Renal cortical epithelial cell (primary cell): ENCODE measurements at regions not wholly inside any gene's neighbourhood (a gene's known extent, or its start where the extent isn't known, plus 50 kb on each side); places are given as distances from the start of the nearest gene placed in this dataset.

Source experiments
- DNase-seq: peaks from one replicate; pipeline ENCODE4 v3.0.0-alpha.2; 2011; ENCODE audit warnings: low read depth

DNA sequence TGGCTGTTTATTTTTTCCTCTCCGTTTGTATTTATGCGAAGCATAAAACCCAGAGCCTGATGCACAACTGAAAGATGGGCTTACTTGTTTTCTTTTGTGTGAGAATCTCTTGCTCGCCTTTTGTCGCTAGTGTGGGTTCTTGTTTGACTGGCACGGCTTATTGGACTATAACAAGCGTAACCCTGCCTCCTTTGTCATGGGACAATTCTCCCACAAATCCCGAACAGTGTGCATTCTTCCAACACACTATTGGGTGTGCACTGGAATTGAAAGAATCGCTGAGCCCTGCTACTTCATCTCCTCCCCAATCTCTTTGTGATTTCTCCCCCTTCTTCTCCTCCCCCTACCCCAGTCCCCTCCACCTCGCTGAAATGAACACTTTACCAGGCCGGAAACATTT, 110.8 kb downstream of the ZIC5 start:
- DNase-seq, result no peak

DNA sequence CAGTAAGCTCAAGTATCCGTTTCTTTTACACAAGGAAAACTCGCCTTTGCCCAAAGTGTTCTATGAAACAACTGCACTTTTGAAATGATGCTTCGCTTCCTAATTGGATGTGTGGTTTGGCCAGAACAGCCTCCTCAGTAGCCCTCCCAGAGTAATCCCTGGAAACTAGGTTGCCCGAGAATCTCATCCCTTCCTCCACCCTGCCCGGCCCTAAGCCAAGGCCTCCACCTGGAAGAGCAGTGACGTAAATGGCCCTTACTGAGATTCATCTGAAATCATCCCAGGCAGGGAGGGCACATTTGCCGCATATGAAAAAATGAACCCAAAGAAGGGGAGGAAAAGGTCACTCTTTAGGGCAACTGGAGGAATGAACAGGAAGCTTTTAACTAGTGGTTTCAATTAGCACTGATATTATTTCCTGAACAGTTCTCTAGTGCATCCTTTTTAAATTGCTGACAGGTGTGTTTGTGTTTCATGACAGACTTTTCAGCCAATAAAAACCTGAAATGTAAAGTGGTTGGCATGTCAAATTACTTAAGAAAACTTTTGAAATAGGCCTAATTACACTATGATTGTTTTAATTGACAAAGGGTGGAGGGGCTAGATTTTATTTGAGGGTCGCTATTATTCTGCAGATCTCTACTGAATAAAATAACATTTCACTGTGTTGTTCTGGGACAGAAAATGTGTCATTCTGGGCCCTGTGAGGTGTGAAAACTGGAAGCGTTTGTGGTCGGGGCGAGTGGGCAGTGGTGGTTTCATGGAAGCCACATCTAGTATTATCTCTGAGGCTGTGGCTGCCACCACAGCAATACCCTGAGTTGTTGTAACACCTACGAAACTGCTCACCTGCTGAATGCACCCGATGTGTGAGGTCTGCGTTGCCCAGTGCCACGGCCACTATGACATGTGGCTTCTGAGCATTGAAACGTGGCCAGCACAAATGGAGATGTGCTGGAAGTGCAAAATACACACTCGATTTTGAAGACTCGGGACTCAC, 112.1 kb downstream of the ZIC5 start:
- DNase-seq, result no peak

DNA sequence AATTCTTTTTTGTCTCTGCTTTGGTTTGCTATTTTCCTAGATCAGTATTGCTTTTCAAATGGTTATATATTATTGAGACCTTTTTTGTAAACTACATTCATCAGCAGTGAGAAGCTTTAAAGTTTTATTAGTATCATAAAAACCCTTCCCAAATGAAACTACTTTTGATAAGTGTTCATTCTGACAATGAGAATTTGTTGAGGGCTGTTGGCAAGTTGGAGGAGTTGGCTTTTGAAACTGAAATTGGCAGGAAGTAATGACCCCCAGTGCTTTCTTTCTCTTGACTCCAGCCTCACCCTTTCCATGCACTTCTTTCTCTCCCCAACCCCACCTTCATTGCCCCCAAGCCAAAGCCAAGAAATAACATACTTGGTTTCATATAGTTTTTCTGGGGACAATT, 113.8 kb downstream of the ZIC5 start:
- DNase-seq, result no peak

DNA sequence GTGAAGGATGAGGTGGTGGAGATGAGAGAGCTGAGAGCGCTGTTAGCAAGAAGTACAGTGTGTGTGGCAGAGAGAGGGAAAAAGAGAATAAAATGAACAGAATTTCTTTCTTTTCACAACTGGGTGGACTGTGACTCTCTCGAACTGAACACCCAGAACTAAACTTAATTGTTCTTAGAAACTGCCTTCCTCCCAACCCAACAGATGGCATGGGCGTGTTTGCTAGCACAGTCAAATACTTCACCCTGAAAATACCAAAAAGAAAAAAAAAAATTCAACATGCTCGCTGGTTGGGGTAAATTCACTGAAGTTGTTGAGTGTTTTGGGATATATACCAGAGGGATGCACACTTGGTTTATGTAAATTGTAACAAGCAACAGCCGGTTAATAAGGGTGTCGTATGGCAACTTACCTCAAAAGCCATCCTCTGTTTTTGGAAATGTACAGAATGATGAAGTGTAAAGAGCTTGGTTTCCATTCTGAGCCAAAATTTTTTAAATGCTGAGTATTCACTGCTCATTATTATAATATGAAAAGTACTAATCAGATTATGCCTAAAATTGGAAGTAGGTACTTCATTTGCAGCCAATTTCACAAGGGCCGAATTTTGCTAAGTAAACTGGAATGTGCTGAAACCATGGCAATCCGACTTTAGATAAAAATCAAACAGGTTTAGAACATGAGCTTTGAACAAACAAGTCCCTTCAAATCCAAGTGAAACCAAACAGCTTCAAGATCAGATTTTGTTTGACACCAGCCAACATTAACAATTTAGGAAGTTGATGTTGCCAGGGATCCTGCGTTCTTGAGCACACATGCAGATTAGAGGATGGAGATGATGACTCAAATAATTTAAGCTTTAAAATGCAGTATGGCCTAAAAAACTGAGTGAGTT, 115.8 kb downstream of the ZIC5 start:
- no peak for DNase-seq

DNA sequence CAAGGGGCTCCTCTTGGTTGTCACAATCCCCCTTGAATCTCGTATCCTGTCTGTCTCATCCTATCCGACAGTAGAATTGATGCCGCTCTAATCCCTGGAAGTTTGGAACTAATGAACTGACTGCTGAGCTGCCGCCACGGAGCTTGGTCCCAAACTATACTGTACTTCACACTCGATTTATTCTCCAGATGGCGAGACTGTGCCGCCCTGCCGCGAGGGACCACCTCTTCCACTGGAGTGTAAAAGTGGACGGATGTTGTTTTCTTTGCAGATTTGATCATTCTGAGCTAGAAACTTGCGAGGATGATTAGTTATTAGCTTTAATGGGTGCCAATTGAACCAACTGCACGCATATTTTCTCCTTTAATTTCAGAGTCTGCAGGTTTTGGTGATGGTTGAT, 117.2 kb downstream of the ZIC5 start:
- DNase-seq, result no peak

DNA sequence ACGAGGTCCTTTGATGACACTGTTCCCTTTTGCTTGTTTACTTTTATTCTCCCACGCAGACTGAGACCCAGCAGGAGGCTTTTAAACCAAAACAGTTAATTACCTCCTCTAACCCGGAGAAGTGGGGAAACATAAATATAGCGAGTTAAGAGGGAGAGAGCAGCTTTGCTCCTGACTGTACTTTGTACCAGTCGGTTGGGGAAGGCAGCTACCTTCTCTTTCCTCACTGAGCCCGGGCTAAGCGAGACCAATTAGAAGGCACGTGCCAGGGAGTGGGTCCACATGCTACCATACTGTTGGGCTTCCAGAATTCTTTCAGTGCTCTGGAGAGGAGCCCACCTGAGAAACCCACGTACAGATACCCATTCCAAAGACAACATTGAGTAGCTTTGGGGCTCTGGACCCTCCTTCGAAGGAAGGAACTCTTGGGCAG, 124.2 kb downstream of the ZIC5 start:
- DNase-seq, result no peak

DNA sequence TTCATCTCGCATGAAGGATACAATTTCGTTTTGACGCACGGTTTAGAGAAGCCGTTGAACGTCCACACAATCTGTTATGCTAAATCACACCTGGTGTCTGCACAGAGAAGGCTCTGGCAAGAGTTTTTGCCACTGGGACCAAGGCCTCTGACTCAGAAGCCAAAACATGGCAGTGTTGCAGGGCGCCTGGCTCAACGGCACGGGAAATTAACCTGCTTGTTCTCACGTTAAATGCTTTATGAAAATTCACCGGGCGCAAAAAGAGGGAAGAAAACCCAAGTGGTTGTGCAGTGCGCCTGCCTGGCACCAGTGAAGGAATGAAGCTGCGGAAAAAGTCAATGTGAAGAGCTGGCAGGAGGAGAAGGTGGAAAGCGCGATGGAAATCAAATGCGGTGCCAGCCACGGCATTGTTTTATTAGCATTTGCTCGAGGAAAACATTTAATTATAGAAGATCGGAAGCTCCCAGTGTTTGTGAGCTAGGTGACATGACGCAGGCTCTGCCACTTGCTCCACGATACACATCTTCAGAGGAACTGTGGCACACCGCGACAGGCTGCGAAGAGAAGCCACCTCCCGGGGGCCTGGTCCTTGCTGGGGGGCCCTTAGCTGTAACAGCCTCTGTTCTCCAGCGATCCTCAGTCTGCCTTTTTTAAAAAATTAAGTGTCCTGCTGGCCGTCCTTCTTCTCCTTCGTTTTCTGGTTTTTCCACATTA, 126.2 kb downstream of the ZIC5 start:
- no peak for DNase-seq

DNA sequence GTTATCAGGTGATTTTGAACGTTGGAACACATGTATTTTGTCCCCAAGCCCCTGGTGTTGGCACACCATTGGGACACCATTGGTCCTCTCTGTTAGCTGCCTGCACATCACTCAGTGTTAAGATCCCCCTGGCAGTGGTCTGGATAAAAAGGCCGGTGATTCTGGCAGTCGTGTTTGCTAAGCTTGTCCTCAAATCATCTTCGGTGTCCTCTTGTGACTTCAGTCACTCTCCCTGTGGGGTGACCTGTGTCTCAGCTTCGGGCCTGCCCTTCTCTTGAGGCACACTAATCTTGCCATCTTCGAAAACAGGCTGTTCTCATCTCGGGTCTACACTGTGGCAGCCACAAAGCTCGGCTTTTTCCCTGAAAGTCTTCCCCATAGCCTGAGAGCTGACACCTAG, 127.1 kb downstream of the ZIC5 start:
- no peak for DNase-seq

DNA sequence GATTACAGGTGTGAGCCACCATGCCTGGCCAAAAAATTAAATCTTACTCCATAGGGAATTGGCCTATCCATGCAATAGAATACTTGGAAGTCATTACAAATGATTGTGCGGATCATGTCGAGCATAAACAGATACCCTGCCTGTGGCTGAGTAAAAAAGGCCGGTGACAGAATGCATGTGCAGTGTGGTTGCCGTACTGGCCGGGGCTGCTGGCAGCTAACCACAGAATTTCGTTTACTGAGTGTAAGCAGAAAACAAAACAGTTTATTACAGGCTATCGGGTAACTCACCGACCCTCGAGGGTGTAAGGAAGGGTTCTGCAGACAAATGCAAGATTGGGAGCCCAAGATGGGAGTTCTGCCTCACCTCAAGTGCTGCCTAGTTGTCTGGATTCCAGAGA, 127.7 kb downstream of the ZIC5 start:
- DNase-seq, result no peak

DNA sequence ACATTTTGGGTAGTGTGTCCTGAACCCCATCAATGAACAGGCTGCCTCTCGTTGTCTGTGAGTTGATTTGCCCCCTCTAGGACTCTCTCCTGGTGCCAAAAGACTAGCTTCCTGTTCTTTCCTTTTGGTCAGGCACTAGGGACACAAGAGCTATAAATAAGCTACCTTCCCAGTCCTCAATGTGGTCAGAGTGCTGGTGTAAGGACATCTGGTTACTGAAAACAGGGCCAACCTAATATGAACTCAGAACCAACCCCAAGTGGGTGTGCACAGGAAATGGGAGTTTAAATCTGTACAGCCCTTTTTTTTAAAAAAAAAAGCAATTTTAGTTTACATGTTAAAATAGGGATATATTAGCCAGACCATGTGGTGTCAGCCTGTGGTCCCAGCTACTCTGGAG, 129.2 kb downstream of the ZIC5 start:
- DNase-seq, result no peak

DNA sequence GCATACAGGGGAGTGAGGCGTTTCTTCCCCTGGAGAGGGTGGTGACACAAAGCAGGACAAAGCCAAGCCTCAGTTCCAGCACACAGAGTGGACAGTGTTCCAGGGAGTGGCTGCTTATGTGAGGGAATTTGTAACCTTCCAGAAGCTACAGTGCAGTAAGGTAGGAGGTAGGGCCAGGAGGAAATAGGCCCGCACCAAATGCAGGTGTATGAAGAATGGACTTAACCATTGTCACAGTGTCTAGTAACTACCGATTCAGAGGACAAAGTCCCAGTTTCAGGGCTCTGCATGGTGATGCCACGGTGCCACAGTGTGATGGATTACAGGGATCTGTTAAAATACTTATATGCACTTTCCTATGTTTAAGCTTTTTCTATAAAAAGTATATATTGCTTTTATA, 135.3 kb downstream of the ZIC5 start:
- DNase-seq, result no peak

DNA sequence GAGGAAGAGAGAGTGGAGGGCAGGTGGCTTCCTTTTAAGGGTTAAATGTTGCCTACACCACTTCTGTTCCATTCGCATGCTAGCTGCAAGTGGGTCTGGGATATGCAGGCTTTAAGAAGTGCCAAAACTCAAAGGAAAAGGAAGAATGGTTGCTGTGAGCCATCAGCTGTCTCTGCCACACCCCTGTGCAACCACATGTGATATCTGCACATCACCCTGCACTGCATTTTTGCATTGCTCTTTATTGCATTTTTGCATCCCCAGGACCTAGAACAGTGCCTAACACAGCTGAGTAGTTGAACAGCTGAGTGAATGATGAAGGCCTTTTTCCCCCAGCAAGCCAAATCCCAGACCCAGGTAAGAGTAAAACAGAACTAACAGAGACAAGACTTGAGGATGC, 136.1 kb downstream of the ZIC5 start:
- DNase-seq, result no peak

DNA sequence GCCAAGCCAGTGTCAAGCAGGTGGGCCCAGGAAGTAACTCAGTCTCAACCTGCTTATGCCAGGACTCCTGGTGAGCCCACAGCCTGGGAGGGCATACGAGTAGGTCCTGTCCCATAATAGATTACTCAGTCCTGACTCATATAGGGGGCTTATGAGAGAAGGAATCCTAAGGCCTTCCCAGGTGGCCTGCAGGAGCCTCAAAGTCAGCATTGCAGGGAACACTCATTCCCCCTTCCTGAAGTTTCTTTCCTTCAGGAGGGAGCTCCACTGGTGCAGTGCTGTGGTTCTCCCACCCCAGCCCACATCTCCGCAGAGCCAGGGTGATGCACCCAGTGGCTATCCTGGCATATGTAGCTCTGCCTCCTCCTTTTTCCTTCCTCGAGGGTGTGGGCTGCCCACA, 137.3 kb downstream of the ZIC5 start:
- no peak for DNase-seq

DNA sequence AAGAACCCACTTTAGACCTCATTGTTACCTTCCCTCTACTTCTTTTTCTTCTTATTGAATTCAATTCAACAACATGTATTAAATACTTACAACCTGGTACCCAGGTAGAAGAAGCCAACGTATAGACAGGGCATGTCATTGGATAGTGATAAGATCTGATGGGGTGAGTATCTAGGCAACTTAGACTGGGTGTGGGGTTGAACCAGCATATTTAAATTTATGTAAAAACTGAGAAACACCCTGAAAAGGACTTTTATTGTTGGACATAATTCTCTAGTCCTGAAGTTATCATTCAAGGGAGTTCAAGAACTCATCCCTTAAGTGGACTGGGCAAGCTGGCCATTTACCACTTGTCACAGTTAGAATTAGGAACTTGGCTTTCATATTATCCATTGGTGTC, 139.2 kb downstream of the ZIC5 start:
- no peak for DNase-seq

DNA sequence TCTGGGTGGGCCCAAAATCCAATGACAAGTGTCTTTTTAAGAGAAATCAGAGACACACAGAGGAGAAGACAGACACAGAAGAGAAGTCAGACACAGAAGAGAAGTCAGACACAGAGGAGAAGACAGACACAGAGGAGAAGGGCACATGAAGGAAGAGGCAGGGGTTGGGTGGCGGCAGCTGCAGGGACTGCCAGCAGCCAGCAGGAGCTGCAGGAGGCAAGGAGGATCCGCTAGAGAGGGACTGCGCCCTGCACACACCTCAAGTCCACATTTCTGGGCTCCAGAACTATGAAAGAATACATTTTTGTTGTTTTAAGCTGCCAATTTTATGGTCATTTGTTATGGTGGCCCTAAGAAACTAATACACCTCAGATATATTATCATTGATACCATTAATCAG, 140.6 kb downstream of the ZIC5 start:
- no peak for DNase-seq

DNA sequence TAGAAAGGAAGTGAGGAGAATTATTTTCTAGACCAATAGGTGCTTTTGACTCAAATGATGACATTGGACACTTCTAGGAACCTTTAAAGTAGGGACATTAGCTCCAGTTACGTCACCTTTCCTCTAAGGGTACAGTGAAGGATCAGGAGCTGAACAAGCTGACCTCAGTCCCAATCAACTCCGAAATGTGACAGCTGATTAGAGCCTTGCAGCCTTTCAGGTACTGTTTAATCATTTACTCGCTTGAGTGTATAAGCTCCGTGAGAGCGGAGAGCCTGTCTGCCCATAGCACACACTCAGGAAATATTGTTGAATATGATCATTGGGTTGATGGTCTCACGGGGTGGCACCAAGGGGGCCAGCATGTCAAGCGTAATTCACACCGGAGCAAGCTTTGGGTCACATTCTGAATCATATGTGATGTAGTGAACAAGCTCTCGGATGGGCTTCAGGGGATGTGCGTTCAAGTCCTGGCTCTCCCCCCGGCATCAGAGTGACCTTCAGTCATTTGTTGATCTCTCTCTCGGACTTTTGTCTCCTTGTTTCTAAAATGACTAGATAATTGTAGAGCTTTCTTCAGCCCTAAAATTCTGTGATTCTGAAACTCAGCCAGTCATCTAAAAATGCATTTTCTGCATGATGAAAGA, 141.9 kb downstream of the ZIC5 start:
- DNase-seq, result no peak

DNA sequence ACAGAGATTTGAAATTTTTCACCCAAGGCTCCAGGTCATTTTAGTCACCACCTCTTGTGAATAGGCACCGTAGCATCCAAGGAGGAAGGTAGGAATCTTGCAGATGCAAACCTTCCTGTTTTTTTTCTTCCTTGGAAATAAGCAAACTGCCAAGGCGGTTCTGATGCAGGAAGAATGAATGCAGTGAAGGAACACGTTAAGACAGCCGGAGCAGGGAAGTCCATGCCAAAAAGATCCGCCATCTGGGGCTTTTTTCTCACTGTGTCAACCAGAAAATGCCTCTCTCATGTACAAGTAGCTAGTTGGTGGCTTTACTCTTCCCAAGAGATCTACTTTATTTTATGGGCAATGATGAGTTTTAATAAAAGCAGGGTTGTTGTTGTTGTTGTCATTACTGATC, 142.4 kb downstream of the ZIC5 start:
- no peak for DNase-seq

DNA sequence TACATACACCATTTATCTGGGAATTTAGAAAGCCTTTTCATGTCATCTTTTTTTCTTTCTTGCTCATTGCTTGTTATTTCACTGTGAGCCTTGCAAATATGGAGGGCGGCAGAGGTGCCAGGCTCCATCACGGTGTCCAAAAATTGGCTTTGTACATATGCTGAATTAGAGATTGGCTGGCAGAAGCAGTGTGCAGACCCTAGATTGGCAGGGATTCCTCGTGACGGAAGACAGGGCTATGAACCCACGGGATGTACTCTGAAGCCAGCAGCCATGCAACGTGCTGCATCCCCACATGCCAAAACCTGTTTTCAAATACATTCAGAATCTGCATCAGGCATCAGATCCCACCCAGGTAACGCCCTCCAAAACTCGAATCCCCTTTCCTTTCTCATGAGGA, 142.8 kb downstream of the ZIC5 start:
- no peak for DNase-seq

DNA sequence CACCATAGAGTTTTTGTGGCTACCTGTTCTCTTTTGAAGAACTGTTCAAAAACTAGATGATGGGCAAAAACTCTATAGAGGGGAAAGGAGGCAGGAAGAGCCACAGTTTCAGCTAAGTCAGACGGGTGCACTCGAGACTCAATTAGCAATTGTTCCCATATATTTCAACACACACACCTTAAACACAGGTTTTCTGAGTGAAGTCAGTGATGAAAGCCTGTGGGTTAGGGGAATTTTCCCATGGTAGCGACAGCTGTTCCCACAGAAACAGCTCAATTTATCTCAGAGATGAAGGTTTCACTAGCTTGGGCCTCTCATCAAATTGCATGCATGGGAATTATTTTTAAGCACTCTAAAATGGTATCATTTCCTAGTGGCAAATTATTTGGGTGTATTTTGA, 143.4 kb downstream of the ZIC5 start:
- DNase-seq, result no peak

DNA sequence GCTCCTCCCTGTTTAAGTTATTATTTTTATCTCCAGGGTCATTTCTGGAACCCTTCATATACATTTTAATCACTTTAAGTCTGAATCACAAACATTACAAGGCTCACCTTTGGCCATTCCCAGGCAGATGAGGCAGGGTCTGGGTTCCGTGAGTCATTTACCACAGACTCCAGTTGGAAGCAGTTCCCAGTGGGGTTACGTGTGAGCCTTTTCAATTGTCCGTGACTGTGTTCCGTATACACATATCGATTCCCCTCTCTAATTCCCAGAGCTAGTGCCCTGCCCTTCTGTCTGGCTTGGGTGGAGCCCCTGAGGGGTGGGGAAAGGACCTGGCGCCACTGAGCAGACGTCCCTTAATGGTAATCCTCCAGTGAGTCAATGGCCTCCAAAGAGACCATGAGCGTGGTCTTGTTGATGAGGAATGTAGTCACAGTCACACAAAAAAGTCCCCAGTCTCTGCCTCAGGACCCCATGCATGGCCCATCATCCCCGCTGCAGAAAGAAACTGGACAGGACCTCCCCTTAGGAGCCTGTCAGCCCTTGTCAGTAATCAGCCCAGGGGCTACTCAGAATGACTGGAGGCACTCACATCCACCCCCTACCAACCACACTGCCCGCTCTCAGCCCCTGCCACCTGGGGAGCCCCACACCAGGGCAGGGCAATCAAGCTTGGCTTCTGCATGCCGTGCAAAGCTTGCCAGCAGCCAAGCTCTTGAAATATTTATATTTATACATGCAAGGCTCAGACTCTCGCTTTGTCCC, 144.4 kb downstream of the ZIC5 start:
- DNase-seq, result no peak

DNA sequence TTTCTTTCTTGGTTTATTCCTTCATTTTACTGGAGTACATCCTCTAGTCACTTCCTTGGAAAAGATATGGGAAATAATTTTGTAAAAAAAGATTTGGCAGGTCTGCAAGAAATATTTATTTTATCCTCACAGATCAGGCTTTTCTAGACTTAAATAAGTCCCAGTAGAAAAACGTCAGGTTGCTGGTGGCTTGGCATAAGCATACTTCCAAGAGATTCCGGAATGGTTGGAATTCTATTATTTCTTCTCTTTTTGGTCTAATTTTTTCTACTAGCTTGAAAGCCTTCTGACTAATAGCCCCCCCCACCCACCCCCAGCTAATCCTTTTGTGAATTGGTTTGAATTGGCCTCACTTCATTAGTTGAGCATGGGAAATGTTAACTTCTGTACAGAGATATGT, 147.6 kb downstream of the ZIC5 start:
- no peak for DNase-seq
